DOHH2 (cell line): ENCODE measurements at regions not wholly inside any gene's neighbourhood (a gene's known extent, or its start where the extent isn't known, plus 50 kb on each side); places are given as distances from the start of the nearest gene placed in this dataset.
"Not testable (repeated sequence)": the region's sequence is repeated elsewhere in the genome, so short reads cannot be mapped to it uniquely, and the experiment has no call there.

Experiments
- H3F3A ChIP-seq: fragments of 200-600 bp; sonication (generic), shearing (Covaris generic); 2 replicates; pipeline ENCODE4 v1.6.0; 2016; ENCODE audit warnings: antibody characterized with exemption, mild to moderate bottlenecking; ENCODE audit not compliant: control insufficient read depth, insufficient read depth
- H3K27ac ChIP-seq: fragments of 200-600 bp; sonication (generic); 2 replicates; pipeline ENCODE4 v1.5.1; 2014; ENCODE audit warnings: low read depth, mild to moderate bottlenecking, low read length, moderate library complexity
- H3K27me3 ChIP-seq: fragments of 200-600 bp; sonication (generic); 2 replicates; pipeline ENCODE4 v1.6.1; 2014; ENCODE audit warnings: mild to moderate bottlenecking, low read length, mixed read lengths; ENCODE audit not compliant: control insufficient read depth
- H3K36me3 ChIP-seq: fragments of 200-600 bp; sonication (generic); 2 replicates; pipeline ENCODE4 v1.6.1; 2014; ENCODE audit warnings: mild to moderate bottlenecking, low read length, moderate library complexity, mixed read lengths; ENCODE audit not compliant: control insufficient read depth
- H3K4me1 ChIP-seq: fragments of 200-600 bp; sonication (generic); 2 replicates; pipeline ENCODE4 v1.6.1; 2014; ENCODE audit warnings: mild to moderate bottlenecking, low read length, mixed read lengths; ENCODE audit not compliant: control insufficient read depth
- H3K4me2 ChIP-seq: fragments of 200-600 bp; sonication (generic); 2 replicates; pipeline ENCODE4 v1.6.0; 2014; ENCODE audit warnings: mild to moderate bottlenecking, low read length, moderate library complexity
- H3K4me3 ChIP-seq: fragments of 200-600 bp; sonication (generic); 2 replicates; pipeline ENCODE4 v1.5.1; 2014; ENCODE audit warnings: mild to moderate bottlenecking, low read length, mixed read lengths
- H3K79me2 ChIP-seq: fragments of 200-600 bp; sonication (generic); 2 replicates; pipeline ENCODE4 v1.6.1; 2014; ENCODE audit warnings: mild to moderate bottlenecking, low read length, mixed read lengths; ENCODE audit not compliant: control insufficient read depth
- H3K9me2 ChIP-seq: fragments of 200-600 bp; sonication (generic); replicated peaks from 2 replicates; pipeline ENCODE4 v1.6.1; 2014; ENCODE audit warnings: mild to moderate bottlenecking, low read length, mixed read lengths; ENCODE audit not compliant: control insufficient read depth
- H3K9me3 ChIP-seq: fragments of 200-600 bp; sonication (generic); 2 replicates; pipeline ENCODE4 v1.6.1; 2014; ENCODE audit warnings: antibody characterized with exemption, low read length, mixed read lengths; ENCODE audit not compliant: control insufficient read depth, insufficient read depth
- H4K20me1 ChIP-seq: fragments of 200-600 bp; sonication (generic); 2 replicates; pipeline ENCODE4 v1.6.0; 2014; ENCODE audit warnings: low read depth, mild to moderate bottlenecking, antibody characterized with exemption, low read length, moderate library complexity; ENCODE audit not compliant: control insufficient read depth, insufficient read depth
- CTCF ChIP-seq: fragments of 200-600 bp; sonication (generic); IDR thresholded peaks from one replicate; pipeline ENCODE4 v1.5.1; 2014; ENCODE audit warnings: antibody characterized with exemption, mild to moderate bottlenecking, low read depth, low read length; ENCODE audit not compliant: poor library complexity, severe bottlenecking
- EZH2phosphoT487 ChIP-seq: fragments of 200-600 bp; sonication (generic); IDR thresholded peaks from 2 replicates; pipeline ENCODE4 v1.6.1; 2017; ENCODE audit warnings: borderline replicate concordance, mild to moderate bottlenecking, antibody characterized with exemption, low read length, moderate library complexity, mixed read lengths

- Histone ChIP-seq H3K4me3 (no peak overlapping the region), H3K36me3 (no peaks in the 10 kb centered on the region), H3K79me2 (no peaks in the 10 kb centered on the region), H3K4me1 (no peaks in the 10 kb centered on the region), H4K20me1 (no peaks in the 10 kb centered on the region), H3K9me2 (no peaks in the 10 kb centered on the region), H3K9me3 (no peaks in the 10 kb centered on the region), H3F3A (no peaks in the 10 kb centered on the region), H3K27ac (no peak overlapping the region), H3K27me3 (no peaks in the 10 kb centered on the region), H3K4me2 (no peak overlapping the region)
- no peak for TF ChIP-seq CTCF
- no peak for TF ChIP-seq EZH2phosphoT487
Measured at GRCh38 chr15:62907275-62907674, 135.3 kb upstream of the TPM1 start.

DNA sequence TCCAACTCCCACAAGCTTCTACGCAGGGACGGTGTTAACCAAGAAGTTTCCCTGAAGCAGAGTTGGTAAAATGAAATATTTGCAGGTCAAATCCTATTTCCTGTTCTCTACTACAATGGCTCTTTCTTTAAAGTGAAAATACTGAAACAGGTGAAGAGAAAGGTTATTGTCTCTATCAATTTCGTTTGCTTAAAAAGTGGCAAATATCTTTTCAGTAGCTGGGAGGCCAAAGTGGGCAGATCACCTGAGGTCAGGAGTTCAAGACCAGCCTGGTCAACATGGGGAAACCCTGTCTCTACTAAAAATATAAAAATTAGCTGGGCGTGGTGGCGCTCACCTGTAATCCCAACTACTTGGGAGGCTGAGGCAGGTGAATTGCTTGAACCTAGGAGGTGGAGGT, 134.2 kb upstream of the TPM1 start:
- H3K9me2 ChIP-seq, H3K4me3 ChIP-seq, H4K20me1 ChIP-seq, H3K4me1 ChIP-seq, H3K27ac ChIP-seq, H3K36me3 ChIP-seq, H3K9me3 ChIP-seq, H3K4me2 ChIP-seq, H3K27me3 ChIP-seq, H3K79me2 ChIP-seq, H3F3A ChIP-seq: not testable (repeated sequence)

DNA sequence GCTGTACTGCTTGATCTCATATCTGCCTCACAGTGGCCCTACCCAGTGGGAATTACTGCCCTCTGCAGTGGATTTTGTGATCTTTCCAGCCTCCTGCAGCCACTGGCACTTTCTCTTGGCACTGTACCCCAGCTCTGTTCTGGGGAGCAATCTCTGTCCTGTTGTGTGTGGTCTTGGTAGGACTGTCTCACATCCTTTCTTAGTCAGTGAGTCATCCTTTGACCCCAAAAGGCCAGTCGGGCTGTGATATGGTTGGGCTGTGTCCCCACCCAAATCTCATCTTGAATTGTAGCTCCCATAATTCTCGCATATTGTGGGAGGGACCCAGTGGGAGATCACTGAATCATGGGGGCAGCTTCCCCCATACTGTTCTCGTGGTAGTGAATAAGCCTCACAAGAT, 133.3 kb upstream of the TPM1 start:
- Histone ChIP-seq H3F3A (no peaks in the 10 kb centered on the region), H3K4me3 (no peak overlapping the region), H4K20me1 (no peaks in the 10 kb centered on the region), H3K27me3 (0 out of 2 replicates have a peak, but pooled peaks cover 3% of the 10 kb centered on the region), H3K36me3 (no peaks in the 10 kb centered on the region), H3K27ac (no peak overlapping the region), H3K9me3 (no peaks in the 10 kb centered on the region), H3K4me1 (no peaks in the 10 kb centered on the region), H3K79me2 (no peaks in the 10 kb centered on the region), H3K9me2 (no peaks in the 10 kb centered on the region), H3K4me2 (no peak overlapping the region)
- TF ChIP-seq EZH2phosphoT487 (no peak), CTCF (no peak)

- H3F3A ChIP-seq = no peaks in the 10 kb centered on the region
- TF ChIP-seq EZH2phosphoT487 (no peak), CTCF (no peak)
- 0 out of 2 replicates have a peak, but pooled peaks cover 3% of the 10 kb centered on the region for H3K27me3 ChIP-seq
- H3K4me2 ChIP-seq = no peak overlapping the region
- no peak overlapping the region for H3K4me3 ChIP-seq
- no peaks in the 10 kb centered on the region for H4K20me1 ChIP-seq
- no peaks in the 10 kb centered on the region for H3K9me3 ChIP-seq
- no peak overlapping the region for H3K27ac ChIP-seq
- no peaks in the 10 kb centered on the region for H3K4me1 ChIP-seq
- no peaks in the 10 kb centered on the region for H3K9me2 ChIP-seq
- H3K36me3 ChIP-seq = no peaks in the 10 kb centered on the region
- H3K79me2 ChIP-seq = no peaks in the 10 kb centered on the region
Measured at GRCh38 chr15:62912282-62912681, 130.3 kb upstream of the TPM1 start.
